GM06990 (cell line): ENCODE measurements at regions not wholly inside any gene's neighbourhood (a gene's known extent, or its start where the extent isn't known, plus 50 kb on each side); places are given as distances from the start of the nearest gene placed in this dataset.

ENCODE experiments used
- DNase-seq: peaks from one replicate; pipeline ENCODE4 v3.0.0-alpha.2; 2011; ENCODE audit not compliant: insufficient read length; ENCODE audit errors: extremely low read depth
- H3K27me3 ChIP-seq: replicated peaks from 2 replicates; pipeline ENCODE4 v1.6.0; 2011; ENCODE audit warnings: low read length; ENCODE audit not compliant: control insufficient read depth, insufficient read depth
- H3K36me3 ChIP-seq: 2 replicates; pipeline ENCODE4 v1.5.1; 2011; ENCODE audit warnings: low read length; ENCODE audit not compliant: control insufficient read depth, insufficient read depth
- H3K4me3 ChIP-seq: replicated peaks from 2 replicates; pipeline ENCODE4 v1.5.1; 2011; ENCODE audit warnings: low read depth, mild to moderate bottlenecking, control low read depth, low read length
- CTCF ChIP-seq: IDR thresholded peaks from 2 replicates; pipeline ENCODE4 v1.5.1; 2011; ENCODE audit warnings: low read length, control low read depth, mild to moderate bottlenecking, inconsistent platforms; ENCODE audit not compliant: insufficient read depth, poor library complexity, severe bottlenecking

DNA sequence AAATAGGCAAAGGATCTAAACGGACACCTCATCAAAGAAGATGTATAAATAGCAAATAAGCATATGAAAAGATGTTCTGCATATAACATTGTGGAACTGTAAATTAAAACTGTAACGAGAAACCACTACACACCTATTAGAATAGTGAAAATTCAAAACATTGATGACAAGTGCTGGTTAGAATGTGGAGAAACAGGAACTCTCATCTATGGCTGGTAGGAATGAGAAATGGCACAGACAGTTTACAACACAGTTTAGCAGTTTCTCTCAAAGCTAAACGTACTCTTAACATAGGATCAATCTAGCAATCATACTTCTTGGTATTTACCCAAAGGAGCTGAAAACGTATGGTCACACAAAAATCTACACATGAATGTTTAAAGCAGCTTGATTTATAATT is 126.2 kb downstream of the TRIB2 start:
- H3K27me3 ChIP-seq: no peaks in the 10 kb centered on the region
- no peak for DNase-seq
- no peak overlapping the region for H3K4me3 ChIP-seq
- TF ChIP-seq CTCF: no peak
- H3K36me3 ChIP-seq: no peaks in the 10 kb centered on the region

DNA sequence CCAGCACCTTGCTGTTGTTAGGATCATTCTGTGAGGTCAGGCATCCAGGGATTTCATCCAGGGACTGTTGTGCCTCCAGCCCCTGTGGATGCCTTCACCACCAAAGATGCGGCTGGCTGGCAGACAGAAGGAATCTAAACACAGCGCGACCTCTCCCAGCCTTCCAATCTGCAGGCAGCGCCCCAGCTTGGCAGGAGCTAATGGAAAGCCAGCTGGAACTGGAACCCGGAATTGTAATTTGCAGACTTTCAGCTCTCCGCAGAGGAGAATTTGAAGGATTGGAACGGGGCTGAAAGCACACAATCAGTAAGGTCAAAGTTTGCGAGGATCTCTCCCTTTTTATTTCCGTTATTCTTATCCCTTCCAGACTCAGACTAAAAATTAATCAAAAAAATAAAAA is 127.8 kb downstream of the TRIB2 start:
- no peak for TF ChIP-seq CTCF
- H3K36me3 ChIP-seq: no peaks in the 10 kb centered on the region
- no peak overlapping the region for H3K4me3 ChIP-seq
- no peaks in the 10 kb centered on the region for H3K27me3 ChIP-seq
- no peak for DNase-seq

- DNase-seq: no peak
- TF ChIP-seq CTCF: no peak
- Histone ChIP-seq H3K36me3 (no peaks in the 10 kb centered on the region), H3K27me3 (no peaks in the 10 kb centered on the region), H3K4me3 (no peak overlapping the region)
These were observed 131.2 kb downstream of the TRIB2 start for GRCh38 chr2:12847694-12848575.

DNA sequence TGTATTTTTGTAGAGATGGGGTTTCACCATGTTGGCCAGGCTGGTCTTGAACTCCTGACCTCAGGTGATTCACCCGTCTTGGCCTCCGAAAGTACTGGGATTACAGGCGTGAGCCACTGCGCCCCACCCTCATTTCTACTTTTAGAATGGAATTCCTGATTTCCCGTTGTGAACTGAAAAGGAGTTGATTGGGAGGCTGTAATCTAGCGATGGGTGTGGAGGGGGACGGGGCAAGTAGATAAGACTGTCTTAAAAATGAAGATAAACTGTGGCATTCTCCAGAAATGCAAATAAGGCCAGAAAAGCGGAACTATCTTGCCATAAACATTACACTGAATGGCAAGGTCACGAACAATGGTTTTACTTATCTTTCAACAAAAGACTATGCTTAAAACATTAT is 135.4 kb downstream of the TRIB2 start:
- Histone ChIP-seq H3K4me3 (no peak overlapping the region), H3K36me3 (no peaks in the 10 kb centered on the region), H3K27me3 (no peaks in the 10 kb centered on the region)
- DNase-seq: no peak
- TF ChIP-seq CTCF: no peak

- Histone ChIP-seq H3K36me3 (no peaks in the 10 kb centered on the region), H3K27me3 (no peaks in the 10 kb centered on the region), H3K4me3 (no peak overlapping the region)
- no peak for DNase-seq
- TF ChIP-seq CTCF: no peak
These were observed 137.3 kb downstream of the TRIB2 start for GRCh38 chr2:12854001-12854530.
